Neural progenitor cell (in vitro differentiated cells): ENCODE measurements at regions not wholly inside any gene's neighbourhood (a gene's known extent, or its start where the extent isn't known, plus 50 kb on each side); places are given as distances from the start of the nearest gene placed in this dataset.

Experiments
- CTCF ChIP-seq: fragments of 200-600 bp; sonication (generic); IDR thresholded peaks from 2 replicates; pipeline ENCODE4 v1.5.1; 2017; ENCODE audit warnings: antibody characterized with exemption, mild to moderate bottlenecking
- EZH2 ChIP-seq: fragments of 200-600 bp; sonication (generic); IDR thresholded peaks from 2 replicates; pipeline ENCODE4 v1.6.1; 2017; ENCODE audit warnings: antibody characterized with exemption, mild to moderate bottlenecking, moderate library complexity
- EZH2phosphoT487 ChIP-seq: fragments of 200-600 bp; sonication (generic); IDR thresholded peaks from 2 replicates; pipeline ENCODE4 v1.6.1; 2017; ENCODE audit warnings: antibody characterized with exemption

- TF ChIP-seq CTCF: peak; percentile 26
- TF ChIP-seq EZH2phosphoT487: no peak
- no peak for TF ChIP-seq EZH2
Measured at GRCh38 chr20:4449957-4450715, 201.0 kb upstream of the ADRA1D start.
